Epidermal melanocyte (primary cell): ENCODE measurements at regions not wholly inside any gene's neighbourhood (a gene's known extent, or its start where the extent isn't known, plus 50 kb on each side); places are given as distances from the start of the nearest gene placed in this dataset.
A peak's percentile ranks its signal among the peaks of the same experiment; 100 is the strongest.
"Not testable (repeated sequence)": the region's sequence is repeated elsewhere in the genome, so short reads cannot be mapped to it uniquely, and the experiment has no call there.

ENCODE experiments used
- DNase-seq: peaks from one replicate; pipeline ENCODE4 v3.0.0; 2011; ENCODE audit warnings: low spot score; ENCODE audit not compliant: insufficient read length

- no peak for DNase-seq
Measured at GRCh38 chr11:23455321-23455891, 595.1 kb upstream of the CCDC179 start.

GRCh38 chr11:23457641-23458040 lies 597.4 kb upstream of the CCDC179 start:
- no peak for DNase-seq

- no peak for DNase-seq
Measured at GRCh38 chr11:23471878-23472277, 611.6 kb upstream of the CCDC179 start.

GRCh38 chr11:23473782-23474181 lies 613.5 kb upstream of the CCDC179 start:
- DNase-seq, result no peak

GRCh38 chr11:23480736-23481135 lies 620.5 kb upstream of the CCDC179 start:
- DNase-seq, result no peak

- not testable (repeated sequence) for DNase-seq
Measured at GRCh38 chr11:23484146-23484545, 623.9 kb upstream of the CCDC179 start.

- DNase-seq, result not testable (repeated sequence)
Measured at GRCh38 chr11:23484618-23485017, 624.3 kb upstream of the CCDC179 start.

- DNase-seq, result no peak
Measured at GRCh38 chr11:23490557-23491235, 630.4 kb upstream of the CCDC179 start.

- no peak for DNase-seq
Measured at GRCh38 chr11:23494981-23495380, 634.7 kb upstream of the CCDC179 start.

GRCh38 chr11:23496340-23496739 lies 636.1 kb upstream of the CCDC179 start:
- DNase-seq, result no peak

- DNase-seq, result no peak
Measured at GRCh38 chr11:23497040-23497439, 636.8 kb upstream of the CCDC179 start.

- no peak for DNase-seq
Measured at GRCh38 chr11:23502389-23502788, 642.1 kb upstream of the CCDC179 start.

- no peak for DNase-seq
Measured at GRCh38 chr11:23502826-23503225, 642.6 kb upstream of the CCDC179 start.

- DNase-seq, result no peak
Measured at GRCh38 chr11:23509023-23509422, 648.7 kb upstream of the CCDC179 start.

GRCh38 chr11:23509821-23510220 lies 649.5 kb upstream of the CCDC179 start:
- DNase-seq, result no peak

GRCh38 chr11:23519194-23519593 lies 658.9 kb upstream of the CCDC179 start:
- no peak for DNase-seq

- DNase-seq, result no peak
Measured at GRCh38 chr11:23520226-23520960, 660.1 kb upstream of the CCDC179 start.

- no peak for DNase-seq
Measured at GRCh38 chr11:23536907-23537306, 676.6 kb upstream of the CCDC179 start.

- DNase-seq, result no peak
Measured at GRCh38 chr11:23539556-23539955, 679.3 kb upstream of the CCDC179 start.

- DNase-seq, result peak; percentile 16
Measured at GRCh38 chr11:23540101-23540561, 679.9 kb upstream of the CCDC179 start.

- no peak for DNase-seq
Measured at GRCh38 chr11:23542189-23542588, 681.9 kb upstream of the CCDC179 start.

- DNase-seq, result no peak
Measured at GRCh38 chr11:23542816-23543215, 682.5 kb upstream of the CCDC179 start.
